ENCODE measurements at regions not wholly inside any gene's neighbourhood (a gene's known extent, or its start where the extent isn't known, plus 50 kb on each side); places are given as distances from the start of the nearest gene placed in this dataset.

DNA sequence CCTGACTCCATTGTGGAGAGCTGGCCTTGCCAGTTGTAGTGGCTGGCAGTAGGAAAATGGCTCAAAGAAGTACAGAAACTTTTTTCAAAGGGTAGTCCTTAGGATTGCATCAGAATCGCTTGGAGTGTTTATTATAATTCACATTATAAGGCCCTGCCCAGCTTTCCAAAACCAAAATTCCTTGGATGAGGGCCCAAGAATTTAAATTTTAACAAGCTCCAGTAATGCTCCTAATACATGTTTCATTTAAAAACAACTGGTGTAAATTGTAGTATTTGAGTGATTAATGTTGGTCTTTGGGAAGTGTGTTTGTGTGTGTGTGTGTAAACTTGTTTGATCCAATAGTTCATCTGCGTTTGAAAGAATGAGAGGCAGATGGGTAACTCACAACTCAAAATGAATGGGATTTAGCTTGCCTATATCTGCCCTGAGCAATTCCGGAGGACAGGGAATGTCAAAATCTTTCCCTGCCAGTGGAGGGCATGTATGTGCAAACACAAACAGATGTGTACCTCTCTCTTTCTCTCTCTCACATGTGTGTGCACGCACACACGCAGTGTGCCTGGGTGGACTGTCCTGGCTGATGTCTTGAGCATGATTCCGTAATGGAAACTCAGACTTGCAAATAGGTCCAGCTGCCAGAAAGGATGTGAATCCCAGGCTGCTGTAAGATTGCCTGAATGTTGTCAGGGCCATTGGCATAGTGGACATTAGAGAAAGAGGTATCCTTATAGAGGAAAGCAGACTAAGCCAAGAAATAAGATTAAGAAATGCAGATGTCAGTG lies 293.1 kb downstream of the LMX1A start:
- peaks cover 6% of the 10 kb centered on the region for H3K27me3 Mint-ChIP-seq (ENCODE audit: low read depth)
- H3K9me3 Mint-ChIP-seq = peaks cover 0 to 2% of the 10 kb centered on the region in 2 donors
- H3K36me3 Mint-ChIP-seq (ENCODE audit: insufficient read depth in 2 of 2) = no peaks in the 10 kb centered on the region
- H3K4me1 Mint-ChIP-seq (ENCODE audit: low read depth) = no peaks in the 10 kb centered on the region
- no peak overlapping the region for H3K27ac Mint-ChIP-seq
- ATAC-seq (replicated peaks in 1 of 2) (no peak), DNase-seq (no peak)
- H3K4me3 Mint-ChIP-seq = no peak overlapping the region

DNA sequence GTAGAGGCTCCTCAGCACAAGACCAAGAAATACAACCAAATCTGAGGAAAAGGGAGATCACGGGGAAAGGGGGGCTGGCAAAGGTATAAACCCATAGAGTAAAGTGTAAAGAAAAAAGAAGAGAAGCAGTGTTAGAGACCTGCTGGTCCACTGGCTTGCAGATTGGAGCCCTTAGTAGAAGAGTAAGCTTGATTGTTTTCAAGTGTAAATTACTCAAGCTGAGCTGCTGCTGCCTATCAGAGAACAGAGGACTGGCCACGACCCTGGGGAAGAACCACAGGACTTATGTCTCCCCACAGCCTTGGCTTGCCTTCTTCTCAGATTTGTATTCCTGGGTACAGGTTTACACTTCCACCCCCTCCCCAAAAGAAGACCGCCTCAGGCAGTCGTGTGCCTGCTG lies 294.2 kb downstream of the LMX1A start:
- Mint-ChIP-seq H3K4me1 (ENCODE audit: low read depth) (no peaks in the 10 kb centered on the region), H3K4me3 (no peak overlapping the region)
- no peak for ATAC-seq (replicated peaks in 1 of 2)

DNA sequence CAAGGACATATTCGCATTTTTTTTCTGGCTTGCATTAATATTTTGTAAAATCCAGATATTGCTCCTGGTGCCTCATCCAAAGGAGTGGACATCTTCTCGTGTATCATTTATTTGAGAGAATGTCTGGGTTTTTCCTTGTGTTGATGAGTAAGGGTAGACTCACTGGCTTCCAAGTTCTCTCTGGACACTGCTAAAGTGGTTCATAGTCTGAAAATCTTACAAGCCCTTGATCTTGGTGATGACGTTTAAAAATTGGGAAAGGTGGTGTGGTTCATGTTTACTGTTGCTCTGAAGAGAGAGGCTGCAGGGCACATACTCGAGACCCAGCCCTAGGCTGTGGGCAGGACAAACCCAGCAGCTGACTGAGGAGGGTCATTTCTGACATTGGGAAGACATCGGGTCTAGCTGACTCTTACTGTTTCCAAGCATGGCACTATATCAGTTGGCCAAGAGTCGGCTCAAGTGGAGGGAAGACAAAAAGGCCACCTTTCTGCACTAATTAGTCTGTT lies 296.2 kb downstream of the LMX1A start:
- Mint-ChIP-seq H3K27me3 (ENCODE audit: low read depth) (peaks cover 6% of the 10 kb centered on the region), H3K9me3 (peaks cover 0 to 2% of the 10 kb centered on the region in 2 donors), H3K27ac (no peak overlapping the region), H3K36me3 (ENCODE audit: insufficient read depth in 2 of 2) (no peaks in the 10 kb centered on the region), H3K4me1 (ENCODE audit: low read depth) (no peaks in the 10 kb centered on the region), H3K4me3 (no peak overlapping the region)
- ATAC-seq (replicated peaks in 1 of 2) (no peak), DNase-seq (no peak)

More for the DNA sequence above, 294.2 kb downstream of the LMX1A start:
- H3K27me3 Mint-ChIP-seq (ENCODE audit: low read depth) = peaks cover 6% of the 10 kb centered on the region
- H3K36me3 Mint-ChIP-seq (ENCODE audit: insufficient read depth in 2 of 2) = no peaks in the 10 kb centered on the region
- peaks cover 0 to 2% of the 10 kb centered on the region in 2 donors for H3K9me3 Mint-ChIP-seq
- no peak for DNase-seq
- no peak overlapping the region for H3K27ac Mint-ChIP-seq

DNA sequence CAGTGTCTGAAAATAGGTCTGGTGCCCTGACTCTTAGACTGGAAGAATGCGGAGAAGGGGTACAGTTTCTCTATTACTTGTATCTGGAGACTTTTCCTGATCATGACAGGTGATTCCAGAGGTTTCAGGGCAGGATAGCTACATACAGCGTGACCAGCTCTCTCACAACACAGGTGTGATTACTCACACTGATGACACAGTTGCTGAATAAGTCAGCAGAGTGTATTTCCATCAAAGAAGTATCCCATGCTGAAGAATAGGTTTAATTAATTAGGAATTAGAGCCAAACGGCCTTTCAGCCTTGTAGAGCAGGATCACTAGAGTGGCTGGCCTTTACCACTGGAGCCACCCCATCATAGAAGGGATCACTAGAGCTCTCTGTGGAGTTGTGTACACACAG lies 298.6 kb downstream of the LMX1A start:
- H3K4me1 Mint-ChIP-seq (ENCODE audit: low read depth) = no peaks in the 10 kb centered on the region
- H3K9me3 Mint-ChIP-seq = peaks cover 0 to 2% of the 10 kb centered on the region in 2 donors
- H3K36me3 Mint-ChIP-seq (ENCODE audit: insufficient read depth in 2 of 2) = no peaks in the 10 kb centered on the region

DNA sequence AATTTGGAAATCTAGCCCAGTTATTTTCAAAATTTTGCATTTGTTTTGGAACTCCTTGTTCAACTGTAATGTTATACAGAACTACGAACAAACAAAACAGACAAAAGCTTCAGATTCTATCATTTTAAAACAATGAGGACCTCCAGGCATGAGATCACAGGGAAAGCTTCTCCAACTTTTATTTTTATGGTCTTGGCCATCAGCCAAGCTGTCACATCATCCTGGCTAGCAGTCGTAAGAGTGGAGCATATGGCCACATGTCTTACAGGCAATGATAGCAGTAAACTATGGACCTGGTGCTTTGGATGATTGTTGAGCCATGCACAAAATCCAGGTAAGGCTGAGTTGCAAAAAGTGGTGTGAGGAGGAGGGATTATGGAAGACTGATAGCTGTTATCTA lies 299.6 kb downstream of the LMX1A start:
- Mint-ChIP-seq H3K27ac (no peak overlapping the region), H3K27me3 (ENCODE audit: low read depth) (peaks cover 6% of the 10 kb centered on the region), H3K9me3 (peaks cover 0 to 2% of the 10 kb centered on the region in 2 donors), H3K4me1 (ENCODE audit: low read depth) (no peaks in the 10 kb centered on the region), H3K4me3 (no peak overlapping the region), H3K36me3 (ENCODE audit: insufficient read depth in 2 of 2) (no peaks in the 10 kb centered on the region)
- no peak for ATAC-seq (replicated peaks in 1 of 2)
- no peak for DNase-seq

More for the DNA sequence above, 298.6 kb downstream of the LMX1A start:
- H3K27ac Mint-ChIP-seq = no peak overlapping the region
- DNase-seq = no peak
- ATAC-seq (replicated peaks in 1 of 2) = no peak
- no peak overlapping the region for H3K4me3 Mint-ChIP-seq
- H3K27me3 Mint-ChIP-seq (ENCODE audit: low read depth) = peaks cover 6% of the 10 kb centered on the region

DNA sequence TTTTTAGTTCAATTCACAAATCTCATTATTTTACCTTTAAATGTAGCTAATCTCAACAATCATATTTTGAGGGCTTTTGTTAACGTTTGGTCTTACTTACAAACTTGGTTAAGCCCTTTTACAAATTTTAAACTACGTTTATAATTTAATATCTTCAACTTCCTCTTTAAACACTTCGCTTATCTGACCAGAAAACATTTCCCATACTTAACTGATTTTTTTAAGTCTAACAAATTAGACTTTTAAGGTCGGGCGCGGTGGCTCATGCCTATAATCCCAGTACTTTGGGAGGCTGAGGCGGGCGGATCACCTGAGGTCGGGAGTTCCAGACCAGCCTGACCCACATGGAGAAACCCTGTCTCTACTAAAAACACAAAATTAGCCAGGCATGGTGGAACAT lies 300.9 kb downstream of the LMX1A start:
- Mint-ChIP-seq H3K27me3 (ENCODE audit: low read depth) (peaks cover 6% of the 10 kb centered on the region), H3K4me1 (ENCODE audit: low read depth) (no peaks in the 10 kb centered on the region)

DNA sequence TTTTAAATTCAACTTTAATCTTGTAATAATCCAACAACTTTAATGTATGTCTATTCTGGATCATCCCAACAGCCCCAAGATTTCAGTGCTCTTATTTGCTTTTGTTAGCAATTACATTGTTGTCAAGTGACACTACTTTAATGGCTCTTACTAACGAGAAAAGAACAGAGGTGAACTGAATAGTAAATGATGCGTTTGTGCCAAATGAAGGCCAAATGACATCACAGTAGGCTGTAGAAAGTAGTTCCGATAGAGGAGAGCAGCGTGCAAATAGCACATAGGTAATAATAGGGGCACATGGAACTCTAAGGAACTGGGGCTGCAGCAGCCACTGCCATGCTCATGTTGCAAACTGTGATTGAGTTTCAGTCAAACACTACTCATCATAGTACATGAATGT lies 301.9 kb downstream of the LMX1A start:
- no peaks in the 10 kb centered on the region for H3K4me1 Mint-ChIP-seq (ENCODE audit: low read depth)
- no peak for DNase-seq

More for the DNA sequence above, 300.9 kb downstream of the LMX1A start:
- Mint-ChIP-seq H3K4me3 (no peak overlapping the region), H3K27ac (no peak overlapping the region), H3K36me3 (ENCODE audit: insufficient read depth in 2 of 2) (no peaks in the 10 kb centered on the region), H3K9me3 (no peaks in the 10 kb centered on the region)
- ATAC-seq (replicated peaks in 1 of 2) (no peak), DNase-seq (no peak)

DNA sequence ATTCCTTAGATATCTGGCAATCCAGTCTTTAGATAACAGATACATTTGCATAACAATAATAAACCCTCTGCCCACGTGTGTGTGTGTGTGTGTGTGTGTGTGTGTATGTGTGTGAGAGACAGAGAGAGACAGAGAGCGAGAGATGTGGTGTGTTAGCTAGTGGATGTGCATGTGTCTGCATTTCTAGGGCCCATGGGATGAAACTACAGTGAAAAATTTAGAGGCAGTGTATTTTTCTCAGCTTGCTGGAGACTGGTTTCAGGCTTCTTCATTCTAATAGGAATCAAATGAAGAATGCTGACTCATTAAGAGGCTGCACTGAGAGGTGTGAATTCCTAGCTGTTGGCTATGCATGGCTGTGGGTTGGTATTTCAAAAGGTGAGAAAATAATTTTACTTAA lies 303.2 kb downstream of the LMX1A start:
- H3K4me1 Mint-ChIP-seq (ENCODE audit: low read depth) = no peaks in the 10 kb centered on the region
- no peaks in the 10 kb centered on the region for H3K27me3 Mint-ChIP-seq (ENCODE audit: low read depth)
- H3K9me3 Mint-ChIP-seq = no peaks in the 10 kb centered on the region
- no peak for ATAC-seq (replicated peaks in 1 of 2)
- no peaks in the 10 kb centered on the region for H3K36me3 Mint-ChIP-seq (ENCODE audit: insufficient read depth in 2 of 2)
- H3K27ac Mint-ChIP-seq = no peak overlapping the region
- no peak overlapping the region for H3K4me3 Mint-ChIP-seq
- no peak for DNase-seq

More for the DNA sequence above, 301.9 kb downstream of the LMX1A start:
- H3K9me3 Mint-ChIP-seq = no peaks in the 10 kb centered on the region
- H3K27me3 Mint-ChIP-seq (ENCODE audit: low read depth) = peaks cover 6% of the 10 kb centered on the region
- H3K36me3 Mint-ChIP-seq (ENCODE audit: insufficient read depth in 2 of 2) = no peaks in the 10 kb centered on the region
- H3K27ac Mint-ChIP-seq = no peak overlapping the region
- no peak overlapping the region for H3K4me3 Mint-ChIP-seq
- ATAC-seq (replicated peaks in 1 of 2) = no peak

DNA sequence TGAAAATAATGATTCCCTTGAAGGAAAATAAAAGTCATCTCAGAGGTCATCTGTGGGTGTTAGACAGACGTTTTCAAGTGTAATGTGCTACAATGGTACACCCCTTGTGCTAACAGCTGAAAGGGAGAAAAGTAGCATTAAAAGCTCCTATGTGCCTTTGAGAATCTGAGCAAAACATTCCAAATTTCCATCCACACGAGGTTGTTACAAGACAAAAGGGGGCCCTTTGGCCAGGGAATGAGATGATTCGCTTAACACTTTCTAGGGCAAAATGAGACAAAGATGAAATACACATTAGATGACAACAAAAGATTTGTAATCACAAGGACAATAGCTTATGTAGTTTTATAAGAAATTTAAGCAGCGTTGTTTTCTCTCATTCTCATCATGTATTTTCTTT lies 303.6 kb downstream of the LMX1A start:
- DNase-seq (no peak), ATAC-seq (replicated peaks in 1 of 2) (no peak)
- H3K4me1 Mint-ChIP-seq (ENCODE audit: low read depth) = no peaks in the 10 kb centered on the region
- no peak overlapping the region for H3K27ac Mint-ChIP-seq
- no peaks in the 10 kb centered on the region for H3K9me3 Mint-ChIP-seq
- H3K27me3 Mint-ChIP-seq (ENCODE audit: low read depth) = no peaks in the 10 kb centered on the region
- no peak overlapping the region for H3K4me3 Mint-ChIP-seq
- no peaks in the 10 kb centered on the region for H3K36me3 Mint-ChIP-seq (ENCODE audit: insufficient read depth in 2 of 2)

DNA sequence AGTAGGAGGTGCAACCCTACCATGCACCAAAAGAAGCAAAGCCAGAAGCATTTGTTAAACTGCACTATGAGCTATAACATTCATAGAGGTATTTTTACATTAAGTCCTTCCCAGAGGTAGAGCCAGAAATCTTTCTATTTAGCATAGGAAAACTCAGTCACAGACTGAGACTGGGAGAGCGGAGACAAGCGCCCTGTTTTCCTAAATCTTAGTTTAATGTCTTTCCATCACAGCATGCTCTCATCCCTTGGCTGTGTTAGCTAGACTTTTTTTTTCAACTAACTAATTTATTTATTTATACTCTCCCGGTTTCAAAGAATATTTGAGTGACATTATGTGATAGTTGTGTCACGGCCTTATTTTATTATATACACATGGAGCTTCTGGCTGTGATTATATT lies 304.1 kb downstream of the LMX1A start:
- ATAC-seq (replicated peaks in 1 of 2) = no peak
- no peaks in the 10 kb centered on the region for H3K9me3 Mint-ChIP-seq

DNA sequence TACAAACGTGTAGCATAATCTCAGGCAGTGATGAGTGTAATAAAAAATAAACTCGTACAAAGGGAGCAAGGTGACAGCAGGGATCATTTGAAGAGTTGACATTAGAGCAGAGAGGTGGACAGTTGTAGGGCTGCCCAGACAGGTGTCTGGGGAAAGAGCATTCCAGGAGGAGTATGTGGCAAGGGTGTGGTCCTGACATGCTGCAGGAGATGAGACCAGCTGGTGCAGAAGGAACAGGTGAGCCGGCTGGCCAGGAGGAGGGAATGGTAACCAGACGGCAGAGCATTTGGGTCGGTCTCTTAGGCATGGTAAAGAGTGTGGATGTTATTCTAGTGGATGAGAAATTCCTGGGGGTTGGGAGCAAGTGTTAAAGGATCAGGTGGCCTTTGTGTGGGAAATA lies 306.3 kb downstream of the LMX1A start:
- Mint-ChIP-seq H3K27me3 (ENCODE audit: low read depth) (no peaks in the 10 kb centered on the region), H3K36me3 (ENCODE audit: insufficient read depth in 2 of 2) (no peaks in the 10 kb centered on the region), H3K27ac (no peak overlapping the region), H3K9me3 (no peaks in the 10 kb centered on the region), H3K4me1 (ENCODE audit: low read depth) (no peaks in the 10 kb centered on the region), H3K4me3 (no peak overlapping the region)
- no peak for DNase-seq
- ATAC-seq (replicated peaks in 1 of 2) = no peak

More for the DNA sequence above, 304.1 kb downstream of the LMX1A start:
- Mint-ChIP-seq H3K36me3 (ENCODE audit: insufficient read depth in 2 of 2) (no peaks in the 10 kb centered on the region), H3K27ac (no peak overlapping the region), H3K4me3 (no peak overlapping the region), H3K4me1 (ENCODE audit: low read depth) (no peaks in the 10 kb centered on the region), H3K27me3 (ENCODE audit: low read depth) (no peaks in the 10 kb centered on the region)
- DNase-seq = no peak

DNA sequence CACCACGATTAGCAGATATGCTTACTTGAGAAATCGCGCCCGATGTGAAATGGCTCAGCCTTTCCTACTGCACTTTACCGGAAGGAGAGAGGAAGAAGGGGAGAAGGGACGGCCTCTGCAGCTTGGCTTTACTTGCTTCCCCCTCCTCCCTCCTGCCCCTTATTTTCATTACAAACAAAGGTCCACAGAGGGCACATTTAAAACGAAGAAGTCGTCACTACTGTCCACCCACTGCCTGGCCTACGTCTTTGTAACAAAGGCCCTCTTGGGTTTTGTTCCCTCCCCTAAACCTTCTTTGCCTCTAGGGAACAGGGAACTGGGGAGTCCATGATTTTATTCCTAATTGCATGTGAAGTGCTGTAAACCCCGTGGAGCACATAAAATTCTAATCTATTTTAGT lies 308.5 kb downstream of the LMX1A start:
- ATAC-seq (replicated peaks in 1 of 2) (no peak), DNase-seq (no peak)
- Mint-ChIP-seq H3K27me3 (ENCODE audit: low read depth) (no peaks in the 10 kb centered on the region), H3K36me3 (ENCODE audit: insufficient read depth in 2 of 2) (no peaks in the 10 kb centered on the region), H3K4me3 (no peak overlapping the region), H3K27ac (no peak overlapping the region), H3K9me3 (no peaks in the 10 kb centered on the region), H3K4me1 (ENCODE audit: low read depth) (no peaks in the 10 kb centered on the region)

DNA sequence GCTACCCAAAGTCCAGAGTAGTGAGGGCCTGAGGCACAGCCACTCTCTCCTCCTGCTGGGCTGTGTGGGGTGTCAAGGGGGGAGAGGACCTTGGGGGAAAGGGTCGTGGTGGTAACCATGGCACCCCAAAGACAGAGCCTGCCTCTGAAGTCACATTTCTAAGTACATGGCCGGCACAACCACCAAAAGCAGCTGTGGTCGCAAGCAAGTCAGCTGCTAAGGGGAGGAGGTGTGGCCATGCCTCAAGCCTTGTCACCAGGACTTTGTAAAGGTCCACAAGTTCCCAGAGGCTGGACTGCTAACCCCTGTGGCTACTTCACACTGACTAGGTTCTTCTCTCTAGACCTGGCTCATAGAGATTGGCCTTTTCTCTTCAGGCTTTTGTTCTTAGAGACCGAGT lies 310.6 kb downstream of the LMX1A start:
- Mint-ChIP-seq H3K4me3 (no peak overlapping the region), H3K27me3 (ENCODE audit: low read depth) (no peaks in the 10 kb centered on the region), H3K9me3 (no peaks in the 10 kb centered on the region), H3K36me3 (ENCODE audit: insufficient read depth in 2 of 2) (no peaks in the 10 kb centered on the region), H3K4me1 (ENCODE audit: low read depth) (no peaks in the 10 kb centered on the region), H3K27ac (no peak overlapping the region)
- ATAC-seq (replicated peaks in 1 of 2) (no peak), DNase-seq (no peak)

DNA sequence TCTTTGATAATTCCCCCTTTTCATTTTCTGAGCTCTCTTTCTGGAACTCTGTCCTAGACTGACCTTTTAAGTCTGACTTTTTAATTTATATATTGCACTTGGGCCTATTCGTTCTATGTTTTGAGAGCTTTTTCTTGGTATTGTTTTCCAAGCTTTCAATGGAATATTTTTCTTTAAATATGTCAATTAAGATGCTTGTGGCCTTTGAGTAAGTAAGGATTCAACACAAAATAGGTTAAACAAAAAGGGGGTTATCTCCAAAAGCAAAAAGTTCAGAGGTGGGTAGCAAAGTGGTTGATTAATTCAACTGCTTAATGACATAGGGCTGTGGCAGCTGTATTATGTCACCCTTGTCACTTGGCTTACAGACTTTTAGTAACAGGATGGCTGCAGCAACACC lies 315.9 kb downstream of the LMX1A start:
- H3K27ac Mint-ChIP-seq = no peak overlapping the region
- DNase-seq (no peak), ATAC-seq (replicated peaks in 1 of 2) (no peak)
- H3K4me3 Mint-ChIP-seq = no peak overlapping the region
- no peaks in the 10 kb centered on the region for H3K36me3 Mint-ChIP-seq (ENCODE audit: insufficient read depth in 2 of 2)
- H3K27me3 Mint-ChIP-seq (ENCODE audit: low read depth) = no peaks in the 10 kb centered on the region
- peaks cover 0 to 2% of the 10 kb centered on the region in 2 donors for H3K9me3 Mint-ChIP-seq
- H3K4me1 Mint-ChIP-seq (ENCODE audit: low read depth) = no peaks in the 10 kb centered on the region

Measured in activated T-cell treated with anti-CD3 and anti-CD28 coated beads, Interleukin-2, amount 50 U/mL, for 72 hours (primary cell).